GM18511 (cell line): ENCODE measurements at regions not wholly inside any gene's neighbourhood (a gene's known extent, or its start where the extent isn't known, plus 50 kb on each side); places are given as distances from the start of the nearest gene placed in this dataset.
"Not testable (repeated sequence)": the region's sequence is repeated elsewhere in the genome, so short reads cannot be mapped to it uniquely, and the experiment has no call there.

ENCODE experiments used
- ATAC-seq: cut with Tn5 transposase; IDR thresholded peaks from one replicate; pipeline ENCODE4 v1.9.1; 2021; ENCODE audit warnings: mild to moderate bottlenecking, moderate library complexity; ENCODE audit not compliant: unreplicated experiment

DNA sequence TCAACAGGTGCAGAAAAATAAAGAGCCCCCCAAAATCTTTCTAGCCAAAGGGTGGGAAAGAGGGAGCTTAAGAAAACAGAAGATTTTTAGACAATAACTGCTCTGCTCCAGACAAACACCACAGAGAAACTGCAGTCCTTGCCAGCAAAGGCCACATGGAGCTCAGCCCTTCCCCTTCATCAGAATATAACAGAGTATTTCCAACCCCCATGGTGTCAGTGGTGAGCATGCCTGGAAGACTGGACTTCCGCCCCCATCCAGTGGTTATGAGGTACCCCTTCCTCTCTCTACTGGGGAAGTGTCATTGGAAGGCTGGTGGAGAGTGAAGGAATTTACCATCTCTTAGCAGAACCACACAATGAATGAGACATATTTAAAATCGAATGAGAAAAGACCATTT, 1007.3 kb upstream of the CELF2 start:
- no peak for ATAC-seq

DNA sequence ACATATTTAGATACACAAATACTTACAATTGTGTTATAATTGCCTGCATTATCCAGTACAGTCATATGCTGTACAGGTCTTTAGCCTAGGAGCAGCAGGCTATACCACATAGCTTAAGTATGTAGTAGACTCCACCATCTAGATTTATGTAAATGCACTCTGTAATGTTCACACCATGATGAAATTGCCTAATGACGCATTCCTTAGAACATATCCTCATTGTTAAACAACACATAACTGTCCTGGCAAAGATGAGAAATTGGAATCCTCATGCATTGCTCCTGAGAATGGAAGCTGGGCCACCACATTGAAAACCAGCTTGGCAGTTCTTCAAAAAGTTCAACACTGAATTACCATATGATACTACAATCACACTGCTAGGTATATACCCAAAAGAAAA, 1002.8 kb upstream of the CELF2 start:
- ATAC-seq, result no peak

DNA sequence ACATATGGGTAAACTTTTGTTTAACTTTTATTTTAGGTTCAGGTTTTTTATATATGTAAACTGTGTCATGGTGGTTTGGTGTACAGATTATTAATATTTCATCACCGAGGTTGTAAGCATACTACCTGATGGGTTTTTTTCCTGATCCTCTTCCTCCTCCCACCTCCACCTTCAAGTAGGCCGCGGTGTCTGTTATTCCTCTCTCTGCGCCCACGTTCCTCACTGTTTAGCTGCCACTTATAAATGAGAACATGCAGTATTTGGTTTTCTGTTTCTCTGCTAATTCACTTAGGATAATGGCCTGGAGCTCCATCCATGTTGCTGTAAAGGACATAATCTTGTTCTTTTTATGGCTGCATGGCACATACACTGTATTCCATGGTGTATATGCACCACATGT, 1000.0 kb upstream of the CELF2 start:
- ATAC-seq, result no peak

DNA sequence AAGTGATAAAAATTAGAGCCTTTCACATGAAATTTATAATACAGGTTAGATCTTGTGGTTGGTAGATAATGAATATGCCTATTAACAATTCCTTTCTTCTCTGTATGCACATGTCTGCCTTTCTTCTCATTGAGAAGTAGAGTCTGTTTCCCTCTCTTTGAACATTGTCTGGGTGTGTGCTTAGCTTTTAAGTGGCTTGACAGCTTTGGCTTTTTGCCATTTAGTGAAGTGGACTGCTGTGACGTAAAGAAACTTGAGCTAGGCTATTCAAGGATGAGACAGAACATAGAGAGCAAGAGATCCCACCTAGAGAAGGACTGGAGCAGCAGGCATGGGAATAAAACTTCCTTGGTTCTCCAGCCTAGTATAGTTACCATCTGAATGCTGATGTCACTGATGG, 996.7 kb upstream of the CELF2 start:
- ATAC-seq, result no peak

DNA sequence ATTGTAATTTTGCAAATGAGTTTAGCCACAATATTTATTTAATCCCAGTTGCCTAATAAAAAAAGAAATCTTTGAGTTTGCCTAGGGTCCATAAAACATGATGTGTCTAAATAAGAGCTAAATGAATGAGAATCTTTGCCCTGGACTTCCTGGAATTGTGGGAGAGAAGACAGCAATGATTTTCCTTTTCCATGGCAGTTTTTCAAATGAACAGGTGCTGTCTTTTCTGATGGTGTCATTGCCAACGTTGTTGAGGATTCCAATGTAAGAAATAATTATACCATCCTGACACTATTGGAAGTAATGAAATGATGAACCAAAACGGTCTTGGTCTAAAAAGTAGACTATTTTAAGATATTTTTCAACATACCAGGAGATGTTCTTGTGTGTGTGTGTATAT, 984.7 kb upstream of the CELF2 start:
- ATAC-seq, result no peak

DNA sequence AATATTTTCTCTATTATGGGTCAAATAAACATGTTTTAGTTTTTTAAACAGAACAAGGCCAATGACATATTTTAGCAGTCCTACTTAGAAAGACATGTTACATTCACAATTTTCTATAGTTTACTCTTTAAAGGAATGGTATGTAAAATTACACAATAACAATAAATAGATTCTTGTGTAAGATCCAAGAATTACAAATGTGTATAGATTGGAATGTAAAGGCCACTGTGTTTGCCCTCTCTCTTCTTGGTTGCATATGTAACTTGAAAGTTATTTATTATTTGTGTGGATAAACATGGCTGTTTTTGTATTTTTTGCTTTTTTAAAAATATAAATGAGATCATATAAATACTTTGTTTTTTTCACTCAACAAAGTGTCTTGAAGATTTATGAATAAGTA, 979.3 kb upstream of the CELF2 start:
- no peak for ATAC-seq

DNA sequence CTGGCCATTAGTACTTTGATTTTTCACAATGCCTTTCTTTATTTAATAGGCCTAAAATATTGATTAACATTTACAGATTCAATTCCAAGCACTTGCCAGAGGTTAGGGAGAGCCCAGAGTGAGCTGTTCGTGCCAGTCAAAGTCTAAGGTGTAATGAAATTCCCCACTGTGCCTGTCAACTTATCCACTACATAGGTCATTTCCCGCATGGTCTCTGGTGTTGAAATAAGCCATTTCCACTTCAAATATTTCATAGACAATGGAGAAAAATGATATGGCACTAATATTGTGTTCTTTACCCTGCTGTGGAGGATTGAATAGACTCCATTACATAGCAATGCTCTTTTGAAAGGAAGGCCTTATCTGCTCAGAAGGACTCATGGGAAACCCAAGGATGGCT, 978.1 kb upstream of the CELF2 start:
- no peak for ATAC-seq

DNA sequence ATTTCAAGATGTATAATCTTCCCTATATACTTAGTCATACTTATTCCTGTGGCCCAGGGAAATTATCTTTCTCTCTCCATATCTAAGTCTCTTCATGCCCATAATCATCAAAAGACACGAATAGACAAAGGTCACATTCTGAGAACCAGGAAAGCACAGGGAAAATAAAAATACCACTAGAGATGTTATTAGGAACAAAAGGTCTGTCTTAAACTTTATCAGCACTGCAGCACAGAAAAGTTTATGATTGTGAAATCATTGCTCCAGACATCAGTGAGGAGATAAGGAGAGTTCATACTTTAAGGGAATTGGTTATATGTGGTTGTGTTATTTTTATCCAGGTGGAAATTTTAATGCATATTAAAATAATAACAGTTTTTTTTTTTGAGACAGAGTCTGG, 974.6 kb upstream of the CELF2 start:
- ATAC-seq, result no peak

DNA sequence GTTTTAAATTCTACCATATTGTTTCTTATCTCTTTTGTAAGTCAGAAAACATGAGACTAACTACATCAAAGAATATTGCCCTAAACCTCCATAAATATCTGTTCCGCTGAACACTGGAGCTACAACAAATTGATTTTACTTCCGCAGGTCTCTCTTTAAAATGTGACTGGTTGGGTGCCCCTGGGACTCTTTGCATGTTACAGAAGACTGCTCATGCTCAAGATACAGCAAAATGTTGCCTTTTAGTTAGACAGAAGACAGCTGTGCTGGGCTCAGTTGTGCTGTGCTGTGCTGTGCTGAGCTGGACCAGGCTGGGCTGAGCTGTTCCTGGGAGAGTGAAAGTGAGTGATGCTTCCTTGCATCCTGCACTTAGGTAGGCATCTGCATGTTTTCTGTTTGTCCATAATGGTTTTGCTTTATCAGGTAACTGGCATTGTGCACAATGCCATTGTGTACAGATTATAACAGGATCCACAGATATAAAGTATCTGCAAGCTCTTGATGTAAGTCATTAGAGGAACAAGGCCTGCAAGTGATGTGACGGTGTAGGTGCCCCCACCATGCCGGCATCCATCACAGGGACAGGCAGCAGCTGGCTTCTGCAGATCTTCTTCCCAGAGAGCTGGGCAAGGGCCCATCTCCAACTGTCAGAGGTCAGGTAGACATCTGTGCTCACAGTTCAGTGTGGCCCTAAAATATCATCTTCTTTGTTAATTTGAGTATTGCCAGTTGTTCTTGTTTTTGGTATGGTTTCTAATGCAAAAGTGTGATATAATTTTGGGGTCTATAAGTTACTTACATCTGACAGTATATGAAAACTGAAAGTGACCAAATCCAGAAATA, 972.5 kb upstream of the CELF2 start:
- no peak for ATAC-seq

DNA sequence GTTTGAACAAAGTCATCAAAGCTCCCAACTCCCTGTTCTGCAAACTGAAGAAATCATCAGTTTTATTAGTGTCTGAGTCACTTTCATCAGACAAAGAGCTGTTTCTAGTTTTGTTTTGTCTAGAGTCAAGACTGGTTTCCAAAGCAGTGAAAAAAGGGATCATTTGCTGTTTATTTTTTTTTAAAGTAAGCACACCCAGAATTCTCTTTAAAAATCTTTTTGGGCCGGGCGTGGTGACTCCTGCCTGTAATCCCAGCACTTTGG, 972.0 kb upstream of the CELF2 start:
- no peak for ATAC-seq

DNA sequence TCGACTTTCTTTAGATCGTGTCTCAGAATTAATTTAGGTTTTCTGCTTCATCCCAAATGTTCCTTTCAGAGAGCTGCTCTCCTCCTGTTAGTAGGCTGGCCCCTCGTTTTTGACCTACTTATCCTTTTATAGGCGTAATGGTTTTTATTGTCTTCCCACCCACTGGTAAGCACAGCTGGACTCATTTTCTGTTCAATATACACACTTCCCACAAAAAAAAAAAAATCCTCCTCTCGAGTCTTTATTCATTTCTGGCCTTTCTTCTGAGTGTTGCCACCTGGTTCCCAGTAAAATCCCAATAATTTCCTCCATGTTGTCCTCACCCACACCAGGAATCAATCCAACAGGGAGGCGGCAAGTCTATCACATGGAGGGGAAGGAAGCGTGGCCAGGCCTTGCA, 970.2 kb upstream of the CELF2 start:
- no peak for ATAC-seq

DNA sequence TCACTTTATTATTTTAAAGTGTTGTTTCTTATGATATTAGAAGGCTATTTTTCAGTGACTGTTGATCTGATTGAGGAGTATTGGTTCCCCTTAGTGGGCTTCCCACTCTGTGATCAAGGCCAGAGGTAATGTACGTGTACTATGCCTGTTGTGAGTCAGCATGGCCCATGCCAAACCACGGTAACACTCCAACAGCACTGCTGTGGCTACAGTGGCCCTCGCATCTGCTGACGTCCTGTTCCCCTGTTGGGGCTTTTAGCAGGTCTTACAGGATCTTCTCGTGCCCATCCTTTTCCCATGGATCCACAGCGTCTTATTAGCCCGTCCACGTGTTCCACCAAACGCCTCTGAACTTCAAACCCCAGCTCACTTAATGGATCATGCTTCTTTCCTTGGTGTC, 964.6 kb upstream of the CELF2 start:
- ATAC-seq, result no peak

DNA sequence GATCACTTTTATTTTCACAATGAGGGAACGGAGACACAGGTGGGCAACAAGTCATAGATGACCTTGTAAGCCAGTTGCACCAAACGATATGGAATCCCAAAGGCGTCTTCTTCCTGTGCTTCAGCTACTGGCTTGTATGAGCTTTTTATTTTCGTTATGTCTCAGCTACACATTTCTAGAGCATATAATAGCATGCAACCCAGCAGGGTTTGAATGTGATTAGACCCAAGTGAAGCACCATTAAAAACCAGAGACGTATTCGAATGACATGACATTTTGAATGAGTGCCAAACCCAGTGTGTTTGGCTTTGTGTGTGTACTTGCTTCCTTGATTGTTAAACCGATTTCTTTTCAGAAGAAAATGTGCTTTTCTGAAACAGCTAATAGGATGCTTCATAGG, 963.2 kb upstream of the CELF2 start:
- ATAC-seq, result no peak

DNA sequence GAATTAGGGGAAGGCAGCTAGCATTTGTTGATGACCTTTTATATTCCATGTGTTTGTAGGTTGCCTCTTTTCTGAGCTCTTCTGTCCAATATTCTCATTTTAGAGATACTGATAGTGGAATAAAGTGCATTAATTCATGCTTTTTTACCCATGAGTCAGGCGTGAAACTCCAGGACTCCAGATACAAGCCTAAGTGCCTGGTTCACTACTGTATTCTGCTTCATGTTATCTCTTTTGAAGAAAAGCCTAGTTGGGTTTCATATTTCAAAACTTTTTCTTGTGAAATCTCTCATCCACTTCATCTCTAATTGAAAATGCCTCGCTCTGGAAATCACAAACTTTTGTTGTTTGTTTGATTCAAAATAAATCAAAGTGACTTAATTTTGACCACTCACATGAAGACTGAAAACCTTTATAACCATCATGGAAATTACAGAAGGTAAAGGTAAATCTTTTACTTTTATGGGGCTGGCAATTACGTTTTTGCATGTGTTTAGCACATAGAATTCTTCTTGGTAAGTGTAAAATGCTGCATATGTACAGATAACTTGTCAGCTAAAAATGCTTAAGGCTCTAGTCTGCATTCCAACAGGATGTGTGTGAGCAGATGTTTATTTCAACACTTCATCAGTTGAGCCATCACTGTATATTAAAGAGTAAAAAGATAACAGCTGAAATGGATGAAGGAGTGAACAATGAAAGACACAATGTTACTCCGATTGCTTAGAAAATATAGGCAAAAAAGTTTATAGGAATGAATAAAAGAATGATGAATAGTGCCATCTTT, 961.8 kb upstream of the CELF2 start:
- no peak for ATAC-seq

DNA sequence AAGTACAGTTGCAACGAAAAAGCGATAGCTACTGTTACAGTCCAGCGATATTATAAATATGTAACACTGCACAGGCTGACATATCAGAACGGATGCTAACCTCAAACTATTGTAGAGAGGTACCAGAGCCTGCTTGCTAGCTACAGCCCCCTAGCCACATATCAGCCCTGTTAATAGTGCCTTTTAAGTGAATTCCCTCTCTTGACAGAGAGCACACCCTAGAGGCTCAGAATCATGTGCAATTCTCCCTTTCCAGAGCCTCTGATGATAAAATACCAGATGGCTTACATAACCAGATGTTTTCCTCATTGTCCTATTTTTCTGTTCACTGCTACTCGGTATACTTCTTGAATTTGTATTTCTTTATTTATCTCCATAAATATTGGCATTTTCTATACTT, 960.7 kb upstream of the CELF2 start:
- no peak for ATAC-seq

DNA sequence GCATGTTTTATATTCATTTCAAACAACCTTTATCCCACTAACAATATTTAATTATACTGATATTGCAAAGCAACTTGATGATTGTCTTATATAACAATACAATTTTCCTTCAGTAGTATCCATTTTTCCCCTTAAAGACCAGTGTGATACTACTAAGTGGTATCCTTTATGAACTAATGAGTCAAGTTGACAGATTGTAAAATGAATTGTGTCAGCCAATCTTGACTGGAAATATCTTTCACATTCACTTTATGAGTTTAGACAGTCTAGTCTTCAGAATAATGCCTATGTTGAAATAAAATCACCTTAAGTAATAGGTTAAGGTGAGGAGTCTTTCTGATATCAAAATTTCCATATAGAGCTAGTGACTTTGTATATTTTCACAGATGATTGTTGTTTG, 950.0 kb upstream of the CELF2 start:
- ATAC-seq, result no peak

DNA sequence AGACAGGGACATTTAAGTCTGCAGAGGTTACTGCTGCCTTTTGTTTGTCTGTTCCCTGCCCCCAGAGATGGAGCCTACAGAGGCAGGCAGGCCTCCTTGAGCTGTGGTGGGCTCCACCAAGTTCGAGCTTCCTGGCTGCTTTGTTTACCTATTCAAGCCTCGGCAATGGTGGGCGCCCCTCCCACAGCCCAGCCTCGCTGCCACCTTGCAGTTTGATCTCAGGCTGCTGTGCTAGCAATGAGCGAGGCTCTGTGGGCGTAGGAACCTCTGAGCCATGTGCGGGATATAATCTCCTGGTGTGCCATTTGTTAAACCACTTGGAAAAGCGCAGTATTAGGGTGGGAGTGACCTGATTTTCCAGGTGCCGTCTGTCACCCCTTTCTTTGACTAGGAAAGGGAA, 942.8 kb upstream of the CELF2 start:
- not testable (repeated sequence) for ATAC-seq

DNA sequence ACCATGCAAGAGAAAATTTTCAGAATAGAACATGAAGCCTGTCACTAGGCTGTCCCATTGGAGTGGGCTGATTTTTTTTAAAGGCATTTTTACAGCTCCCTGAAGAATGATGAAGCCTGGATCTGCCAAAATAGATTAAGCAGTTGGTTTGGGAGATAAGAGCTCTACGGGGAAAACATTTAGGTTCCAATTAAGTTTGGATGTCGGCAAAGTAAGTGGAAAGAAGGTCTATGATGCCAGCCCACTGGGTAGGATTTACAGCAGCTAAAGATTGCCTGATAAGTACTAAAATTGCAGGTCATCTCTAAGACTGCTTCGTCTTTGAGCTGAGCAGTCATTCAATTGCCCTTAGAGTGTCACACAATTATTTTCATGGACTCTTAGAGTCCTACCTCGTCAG, 939.2 kb upstream of the CELF2 start:
- no peak for ATAC-seq

DNA sequence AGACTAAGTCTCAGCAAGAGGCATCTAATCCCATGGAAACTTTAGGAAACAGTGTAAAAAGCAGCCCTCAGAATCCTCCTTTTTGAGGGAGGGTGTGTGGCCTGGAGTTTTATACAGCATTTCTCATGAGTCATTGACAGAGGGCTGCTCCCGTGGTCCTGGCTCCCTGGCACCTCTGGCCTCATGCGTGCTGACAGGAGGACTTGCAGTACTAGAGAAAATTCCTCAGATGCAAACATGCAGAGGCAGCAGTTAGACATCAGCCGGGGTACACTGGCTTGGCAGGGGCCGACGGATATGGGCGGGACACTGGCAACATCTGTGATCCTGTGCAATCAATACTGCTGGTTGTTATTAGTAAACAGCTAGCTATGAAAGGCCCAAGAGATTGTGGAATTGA, 925.1 kb upstream of the CELF2 start:
- ATAC-seq, result no peak

DNA sequence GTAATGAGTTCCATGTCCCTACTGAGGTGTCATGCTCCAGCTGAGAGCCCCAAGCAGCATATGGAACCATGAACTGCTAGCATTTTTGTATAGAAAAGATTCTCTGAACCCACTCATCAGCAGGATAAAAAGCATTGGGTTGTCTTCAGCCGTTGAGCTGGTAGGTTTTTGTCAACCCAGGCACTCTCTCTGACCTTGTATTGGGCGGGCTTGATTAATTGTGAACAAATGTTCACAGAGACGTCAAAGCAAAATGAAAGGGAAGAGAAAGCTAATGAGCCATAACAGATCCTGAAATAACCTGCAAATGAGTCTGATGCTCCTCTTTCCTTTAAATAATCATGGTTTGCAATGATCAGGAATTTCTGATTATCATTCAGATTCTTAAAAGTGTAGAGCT, 924.7 kb upstream of the CELF2 start:
- ATAC-seq, result no peak

DNA sequence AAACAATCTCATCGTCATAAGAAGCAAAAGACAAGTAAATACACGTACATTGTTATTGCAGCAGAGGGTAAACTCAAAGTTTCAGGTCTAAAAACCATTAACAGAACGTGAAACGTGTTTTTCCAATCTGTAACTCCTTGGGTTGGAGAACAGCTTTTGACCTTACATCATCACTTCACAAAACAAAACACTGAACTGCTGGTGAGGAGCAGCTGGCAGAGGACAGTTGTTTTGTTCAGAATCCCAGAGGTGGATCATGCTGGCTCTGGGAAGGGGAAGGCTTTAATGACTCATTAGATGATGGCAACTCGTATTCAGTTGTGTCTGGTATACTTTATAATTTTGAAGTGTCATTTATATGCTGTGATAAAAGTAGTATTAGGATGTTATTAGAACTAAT, 923.0 kb upstream of the CELF2 start:
- no peak for ATAC-seq

DNA sequence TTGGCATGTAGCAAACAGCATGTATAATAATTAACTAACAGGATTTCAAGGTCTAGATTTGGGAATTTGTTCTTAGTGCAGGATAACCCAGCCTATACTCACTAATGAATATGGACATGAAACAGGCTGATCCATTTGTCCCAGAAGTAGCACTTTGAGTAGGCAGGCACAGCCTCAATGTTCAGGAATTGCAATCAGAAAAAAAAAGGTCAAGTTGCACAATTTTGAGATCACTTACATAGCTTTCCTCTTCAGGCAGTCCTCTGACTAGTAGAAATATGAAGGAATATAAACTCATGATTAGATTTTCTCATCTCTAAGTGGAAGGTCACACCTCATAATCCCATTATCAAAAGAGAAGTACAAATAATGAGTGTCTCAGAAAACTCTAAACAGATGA, 921.4 kb upstream of the CELF2 start:
- no peak for ATAC-seq

DNA sequence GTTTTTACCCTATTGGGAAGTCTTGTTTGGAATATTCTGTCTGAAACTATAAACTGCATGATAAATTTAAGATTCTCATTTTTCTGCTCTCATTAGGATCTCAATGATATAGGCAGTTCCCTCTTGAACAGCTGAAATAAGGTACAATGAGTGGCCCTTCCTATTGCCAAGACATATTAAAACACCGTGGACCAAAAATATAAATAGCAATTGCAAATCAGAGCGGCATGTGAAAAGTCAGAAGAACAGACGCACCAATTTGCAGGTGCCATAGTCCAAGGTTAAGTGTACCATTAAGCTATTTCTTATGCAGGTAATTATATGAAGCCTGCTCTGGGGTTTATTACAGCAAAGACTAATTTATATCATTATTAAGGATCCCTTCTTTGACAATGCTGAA, 920.8 kb upstream of the CELF2 start:
- no peak for ATAC-seq
